GM21786 (cell line): ENCODE measurements at regions not wholly inside any gene's neighbourhood (a gene's known extent, or its start where the extent isn't known, plus 50 kb on each side); places are given as distances from the start of the nearest gene placed in this dataset.
A peak's percentile ranks its signal among the peaks of the same experiment; 100 is the strongest.
"Not testable (repeated sequence)": the region's sequence is repeated elsewhere in the genome, so short reads cannot be mapped to it uniquely, and the experiment has no call there.

Source experiments
- ATAC-seq: cut with Tn5 transposase; IDR thresholded peaks from one replicate; pipeline ENCODE4 v1.9.1; 2021; ENCODE audit not compliant: unreplicated experiment

- ATAC-seq, result no peak
Measured at GRCh38 chr6:146931214-146931613, 273.0 kb upstream of the STXBP5 start.

- no peak for ATAC-seq
Measured at GRCh38 chr6:146937316-146937715, 266.9 kb upstream of the STXBP5 start.

- ATAC-seq, result no peak
Measured at GRCh38 chr6:146938266-146938665, 266.0 kb upstream of the STXBP5 start.

GRCh38 chr6:146939456-146939855 lies 264.8 kb upstream of the STXBP5 start:
- ATAC-seq, result not testable (repeated sequence)

DNA sequence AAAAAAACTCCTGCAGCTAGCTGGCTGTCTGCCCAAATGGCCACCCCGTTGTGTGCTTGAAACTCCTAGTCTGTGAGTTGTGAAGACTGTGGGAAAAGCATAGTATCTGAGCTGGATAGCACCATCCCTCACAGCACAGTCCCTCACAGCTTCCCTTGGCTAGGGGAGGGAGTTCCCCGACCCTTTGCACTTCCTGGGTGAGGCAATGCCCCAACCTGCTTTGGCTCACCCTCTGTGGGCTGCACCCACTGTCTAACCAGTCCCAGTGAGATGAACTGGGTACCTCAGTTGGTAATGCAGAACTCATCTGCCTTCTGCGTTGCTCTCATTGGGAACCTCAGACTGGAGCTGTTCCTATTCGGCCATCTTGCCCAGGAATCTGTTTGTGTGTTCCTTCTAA lies 260.6 kb upstream of the STXBP5 start:
- no peak for ATAC-seq

- no peak for ATAC-seq
Measured at GRCh38 chr6:146944077-146944476, 260.1 kb upstream of the STXBP5 start.

DNA sequence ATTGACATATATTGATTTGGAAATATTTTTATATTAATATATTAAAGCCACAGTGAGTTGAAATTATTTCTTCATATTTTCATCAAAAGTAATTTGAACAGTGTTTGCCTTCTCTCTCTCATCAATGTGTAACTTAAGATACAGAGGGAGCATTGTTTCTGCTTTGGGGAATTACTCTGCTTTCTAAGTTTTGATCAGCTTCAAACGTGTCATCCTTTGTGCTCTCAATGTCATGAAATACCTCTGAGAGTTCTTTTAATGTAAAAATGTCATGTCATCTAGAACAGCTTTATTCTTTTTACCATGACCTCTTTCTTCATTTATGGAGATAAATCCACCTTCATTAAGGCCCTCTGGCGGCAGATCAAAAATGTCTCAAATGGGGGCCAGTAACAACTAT lies 259.4 kb upstream of the STXBP5 start:
- ATAC-seq, result no peak

DNA sequence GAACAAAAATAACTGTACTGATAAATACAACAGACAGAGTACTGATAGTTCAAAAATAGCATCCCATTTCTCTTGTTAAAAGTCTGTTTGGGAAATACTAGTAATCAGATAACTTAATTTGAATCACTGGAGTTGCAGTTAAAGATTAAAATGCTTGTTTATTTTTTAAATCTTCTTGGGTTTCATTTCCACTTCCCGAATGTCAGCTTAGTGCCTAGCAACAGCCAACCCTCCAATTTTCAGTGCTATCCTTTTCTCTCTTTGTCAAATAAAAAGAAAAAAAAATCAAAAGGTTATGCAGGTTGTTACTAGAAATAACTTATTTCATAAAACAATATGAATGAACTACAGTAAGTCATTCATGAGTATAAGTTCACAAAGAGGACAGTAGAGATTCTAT lies 257.7 kb upstream of the STXBP5 start:
- ATAC-seq, result peak; percentile 43

GRCh38 chr6:146948790-146949342 lies 255.4 kb upstream of the STXBP5 start:
- no peak for ATAC-seq

- no peak for ATAC-seq
Measured at GRCh38 chr6:146949425-146949824, 254.8 kb upstream of the STXBP5 start.

- ATAC-seq, result peak; percentile 26
Measured at GRCh38 chr6:146950351-146950835, 253.8 kb upstream of the STXBP5 start.

- no peak for ATAC-seq
Measured at GRCh38 chr6:146955570-146955969, 248.6 kb upstream of the STXBP5 start.

GRCh38 chr6:146957181-146958093 lies 246.8 kb upstream of the STXBP5 start:
- ATAC-seq, result no peak

- ATAC-seq, result no peak
Measured at GRCh38 chr6:146961831-146962230, 242.4 kb upstream of the STXBP5 start.

- no peak for ATAC-seq
Measured at GRCh38 chr6:146962329-146962728, 241.9 kb upstream of the STXBP5 start.

DNA sequence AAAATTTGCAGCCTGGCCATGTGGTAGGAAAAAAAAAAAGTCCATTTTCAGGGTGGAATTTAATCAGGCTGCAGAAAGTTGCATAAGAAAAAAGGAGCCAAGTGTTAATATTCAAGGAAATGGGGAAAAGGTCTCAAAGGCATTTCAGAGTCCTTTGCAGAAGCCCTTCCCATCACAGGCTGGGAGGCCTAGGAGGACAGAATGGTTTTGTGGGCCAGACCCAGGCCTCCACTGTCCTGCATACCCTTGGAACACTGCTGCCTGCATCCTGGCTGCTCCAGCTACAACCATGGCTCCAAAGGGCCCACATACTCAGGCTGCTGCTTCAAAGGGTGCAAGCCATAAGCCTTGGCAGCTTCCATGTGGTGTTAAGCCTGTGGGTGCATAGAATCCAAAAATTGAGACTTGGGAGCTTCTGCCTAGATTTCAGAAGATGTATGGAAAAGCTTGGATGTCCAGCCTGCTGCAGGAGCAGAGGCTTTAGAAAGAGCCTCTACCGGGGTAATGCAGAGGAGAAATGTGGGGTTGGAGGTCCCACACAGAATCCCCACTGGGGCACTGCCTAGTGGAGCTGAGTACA lies 239.0 kb upstream of the STXBP5 start:
- no peak for ATAC-seq

- no peak for ATAC-seq
Measured at GRCh38 chr6:146968041-146968760, 236.0 kb upstream of the STXBP5 start.

- ATAC-seq, result no peak
Measured at GRCh38 chr6:146972546-146972945, 231.7 kb upstream of the STXBP5 start.

GRCh38 chr6:146974351-146974750 lies 229.9 kb upstream of the STXBP5 start:
- no peak for ATAC-seq

- no peak for ATAC-seq
Measured at GRCh38 chr6:146975093-146975492, 229.1 kb upstream of the STXBP5 start.

DNA sequence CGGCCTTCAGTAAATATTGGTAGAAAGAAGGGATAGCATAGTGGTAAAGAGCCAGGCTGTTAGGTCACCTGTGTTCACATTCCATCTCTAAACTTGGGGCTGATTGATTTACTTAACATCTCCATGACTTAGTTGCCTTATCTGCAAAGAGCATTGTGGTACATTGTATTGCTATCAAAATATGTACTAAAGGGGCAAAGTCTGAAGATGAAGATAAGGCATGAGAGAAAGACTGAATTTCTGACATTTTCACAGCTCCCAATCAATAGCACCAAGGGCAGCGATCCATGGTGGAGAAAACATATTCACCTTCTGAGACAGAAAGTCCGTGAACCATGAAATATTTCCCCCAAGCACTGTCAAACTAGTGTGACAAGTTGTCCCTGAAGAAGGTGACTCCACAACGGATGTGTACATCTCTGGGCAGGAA lies 223.3 kb upstream of the STXBP5 start:
- no peak for ATAC-seq
